Mesenchymal stem cell (in vitro differentiated cells and primary cell): ENCODE measurements at regions not wholly inside any gene's neighbourhood (a gene's known extent, or its start where the extent isn't known, plus 50 kb on each side); places are given as distances from the start of the nearest gene placed in this dataset.

Experiments used
- DNase-seq: peaks from one replicate; pipeline ENCODE4 v3.0.0-alpha.2; 2013
- H2AFZ ChIP-seq: one replicate; pipeline ENCODE4 v1.6.1; 2013; ENCODE audit warnings: low read depth, mild to moderate bottlenecking, control low read depth, inconsistent platforms, low read length, moderate library complexity
- H2AK5ac ChIP-seq: 2 replicates; pipeline ENCODE4 v1.6.1; 2013; ENCODE audit warnings: low read length, moderate library complexity, mild to moderate bottlenecking, inconsistent platforms; ENCODE audit not compliant: severe bottlenecking
- H2BK120ac ChIP-seq: one replicate; pipeline ENCODE4 v1.6.1; 2013; ENCODE audit warnings: low read depth, mild to moderate bottlenecking, inconsistent platforms, low read length, moderate library complexity
- H2BK12ac ChIP-seq, 2 experiments: one replicate each; pipeline ENCODE4 v1.6.1; 2013; ENCODE audit warnings: inconsistent platforms in 2 of 2, low read length in 2 of 2, mild to moderate bottlenecking in 2 of 2, moderate library complexity in 2 of 2, control low read depth in 1 of 2
- H2BK15ac ChIP-seq: one replicate; pipeline ENCODE4 v1.6.1; 2013; ENCODE audit warnings: mild to moderate bottlenecking, low read depth, inconsistent platforms; ENCODE audit not compliant: poor library complexity, severe bottlenecking
- H2BK5ac ChIP-seq: 2 replicates; pipeline ENCODE4 v1.6.1; 2013; ENCODE audit warnings: low read depth, mild to moderate bottlenecking, low read length, control low read depth, inconsistent platforms; ENCODE audit not compliant: poor library complexity, severe bottlenecking
- H3K14ac ChIP-seq, 2 experiments: one replicate each; pipeline ENCODE4 v1.6.1; 2013; ENCODE audit warnings: inconsistent platforms in 2 of 2, low read length in 2 of 2, control low read depth in 1 of 2, mild to moderate bottlenecking in 1 of 2, moderate library complexity in 1 of 2
- H3K18ac ChIP-seq, 2 experiments: one replicate each; pipeline ENCODE4 v1.6.1; 2013; ENCODE audit warnings: inconsistent platforms in 2 of 2, low read length in 2 of 2, control low read depth in 1 of 2, low read depth in 1 of 2, mild to moderate bottlenecking in 1 of 2
- H3K23ac ChIP-seq, 2 experiments: one replicate each; pipeline ENCODE4 v1.6.1; 2013; ENCODE audit warnings: inconsistent platforms in 2 of 2, low read length in 2 of 2, mild to moderate bottlenecking in 2 of 2, moderate library complexity in 2 of 2, control low read depth in 1 of 2
- H3K27ac ChIP-seq: 2 replicates; pipeline ENCODE4 v1.5.1; 2013; ENCODE audit warnings: mild to moderate bottlenecking, moderate library complexity, low read length, control low read depth, inconsistent platforms; ENCODE audit not compliant: poor library complexity, severe bottlenecking
- H3K27me3 ChIP-seq, 2 experiments: 2 replicates each; pipeline versions ENCODE4 v1.6.1 to v1.7.0; 2013; ENCODE audit warnings: low read length in 2 of 2, mild to moderate bottlenecking in 2 of 2, moderate library complexity in 2 of 2, control low read depth in 1 of 2, inconsistent platforms in 1 of 2; ENCODE audit not compliant: control insufficient read depth in 1 of 2, insufficient read depth in 1 of 2
- H3K36me3 ChIP-seq, 2 experiments: 2 replicates each; pipeline versions ENCODE4 v1.6.1 to v1.7.0; 2013; ENCODE audit warnings: low read length in 2 of 2, control low read depth in 1 of 2, inconsistent platforms in 1 of 2, low read depth in 1 of 2, mild to moderate bottlenecking in 1 of 2; ENCODE audit not compliant: insufficient read depth in 2 of 2, control insufficient read depth in 1 of 2
- H3K4ac ChIP-seq, 2 experiments: one replicate each; pipeline ENCODE4 v1.6.1; 2013; ENCODE audit warnings: inconsistent platforms in 2 of 2, low read length in 2 of 2, mild to moderate bottlenecking in 2 of 2, moderate library complexity in 2 of 2, control low read depth in 1 of 2, low read depth in 1 of 2
- H3K4me1 ChIP-seq: 2 replicates; pipeline ENCODE4 v1.6.1; 2013; ENCODE audit warnings: low read depth, low read length, control low read depth; ENCODE audit not compliant: control insufficient read depth, insufficient read depth
- H3K4me2 ChIP-seq: 2 replicates; pipeline ENCODE4 v1.6.1; 2013; ENCODE audit warnings: low read length, mild to moderate bottlenecking, inconsistent platforms; ENCODE audit not compliant: poor library complexity, severe bottlenecking
- H3K4me3 ChIP-seq, 2 experiments: 2 replicates each; pipeline versions ENCODE4 v1.5.1 to v1.7.0; 2013; ENCODE audit warnings: low read length in 2 of 2, mild to moderate bottlenecking in 2 of 2, control low read depth in 1 of 2, low read depth in 1 of 2; ENCODE audit not compliant: insufficient read depth in 1 of 2
- H3K79me1 ChIP-seq: replicated peaks from 2 replicates; pipeline ENCODE4 v1.6.1; 2013; ENCODE audit warnings: mild to moderate bottlenecking, control low read depth, low read length, inconsistent platforms; ENCODE audit not compliant: poor library complexity, severe bottlenecking
- H3K9ac ChIP-seq: 2 replicates; pipeline ENCODE4 v1.7.0; 2013; ENCODE audit warnings: mild to moderate bottlenecking, low read length, moderate library complexity
- H3K9me3 ChIP-seq: 2 replicates; pipeline ENCODE4 v1.7.0; 2013; ENCODE audit warnings: mild to moderate bottlenecking, low read length; ENCODE audit not compliant: control insufficient read depth
- H4K8ac ChIP-seq: one replicate; pipeline ENCODE4 v1.6.1; 2013; ENCODE audit warnings: inconsistent platforms, mild to moderate bottlenecking, low read length, moderate library complexity
- H4K91ac ChIP-seq: one replicate; pipeline ENCODE4 v1.6.1; 2013; ENCODE audit warnings: mild to moderate bottlenecking, low read length, inconsistent platforms
- WGBS: methylation state at CpG from one replicate; pipeline ENCODE4 v1.1.7; 2013; ENCODE audit warnings: mixed read lengths; 5-methylcytosine and 5-hydroxymethylcytosine counted together

- H2AK5ac ChIP-seq = no peak overlapping the region
- no peak overlapping the region for H3K4me3 ChIP-seq
- no peak overlapping the region for H3K9ac ChIP-seq
- H2AFZ ChIP-seq = no peak overlapping the region
- no peak overlapping the region for H4K8ac ChIP-seq
- H3K79me1 ChIP-seq = no peaks in the 10 kb centered on the region
- no peak overlapping the region for H3K27ac ChIP-seq
- no peaks in the 10 kb centered on the region for H3K27me3 ChIP-seq
- H2BK12ac ChIP-seq = no peak overlapping the region
- H3K14ac ChIP-seq = no peak overlapping the region
- 80% methylated on average over 1 of the region's 2 CpGs for WGBS
- no peak overlapping the region for H3K23ac ChIP-seq
- H3K36me3 ChIP-seq = no peaks in the 10 kb centered on the region
- no peak overlapping the region for H3K18ac ChIP-seq
- no peak overlapping the region for H3K4me2 ChIP-seq
- H2BK15ac ChIP-seq = no peak overlapping the region
- no peaks in the 10 kb centered on the region for H3K9me3 ChIP-seq
- H4K91ac ChIP-seq = no peak overlapping the region
- no peaks in the 10 kb centered on the region for H3K4me1 ChIP-seq
- no peak for DNase-seq
- H2BK5ac ChIP-seq = no peak overlapping the region
- no peak overlapping the region for H3K4ac ChIP-seq
- H2BK120ac ChIP-seq = no peak overlapping the region
Observed at GRCh38 chr12:115640929-115641328, 636.6 kb downstream of the MED13L start.

GRCh38 chr12:115639648-115640012 lies 637.9 kb downstream of the MED13L start:
- H2BK120ac ChIP-seq = no peak overlapping the region
- H3K79me1 ChIP-seq = no peaks in the 10 kb centered on the region
- H2BK5ac ChIP-seq = no peak overlapping the region
- no peak overlapping the region for H2AFZ ChIP-seq
- H3K23ac ChIP-seq = no peak overlapping the region
- H3K4me1 ChIP-seq = no peaks in the 10 kb centered on the region
- H4K91ac ChIP-seq = no peak overlapping the region
- 87% methylated on average over 5 of the region's 5 CpGs for WGBS
- H2BK12ac ChIP-seq = no peak overlapping the region
- H3K14ac ChIP-seq = no peak overlapping the region
- H3K9ac ChIP-seq = no peak overlapping the region
- no peak overlapping the region for H3K4me3 ChIP-seq
- no peaks in the 10 kb centered on the region for H3K36me3 ChIP-seq
- H3K27ac ChIP-seq = no peak overlapping the region
- no peak for DNase-seq
- H3K9me3 ChIP-seq = no peaks in the 10 kb centered on the region
- no peak overlapping the region for H2AK5ac ChIP-seq
- H3K27me3 ChIP-seq = no peaks in the 10 kb centered on the region
- no peak overlapping the region for H3K4ac ChIP-seq
- no peak overlapping the region for H2BK15ac ChIP-seq
- H4K8ac ChIP-seq = no peak overlapping the region
- H3K18ac ChIP-seq = no peak overlapping the region
- no peak overlapping the region for H3K4me2 ChIP-seq

GRCh38 chr12:115638733-115639647 lies 638.5 kb downstream of the MED13L start:
- no peaks in the 10 kb centered on the region for H3K4me1 ChIP-seq
- no peak overlapping the region for H2BK120ac ChIP-seq
- no peak overlapping the region for H4K8ac ChIP-seq
- no peak overlapping the region for H3K4me2 ChIP-seq
- H3K4me3 ChIP-seq = no peak overlapping the region
- no peak overlapping the region for H2BK5ac ChIP-seq
- H3K18ac ChIP-seq = no peak overlapping the region
- no peaks in the 10 kb centered on the region for H3K36me3 ChIP-seq
- no peak overlapping the region for H2BK15ac ChIP-seq
- no peak overlapping the region for H3K23ac ChIP-seq
- no peaks in the 10 kb centered on the region for H3K9me3 ChIP-seq
- H3K14ac ChIP-seq = no peak overlapping the region
- H4K91ac ChIP-seq = no peak overlapping the region
- H3K9ac ChIP-seq = no peak overlapping the region
- H3K27ac ChIP-seq = no peak overlapping the region
- no peak overlapping the region for H2AFZ ChIP-seq
- no peaks in the 10 kb centered on the region for H3K79me1 ChIP-seq
- H3K27me3 ChIP-seq = no peaks in the 10 kb centered on the region
- H2AK5ac ChIP-seq = no peak overlapping the region
- no peak overlapping the region for H2BK12ac ChIP-seq
- no peak overlapping the region for H3K4ac ChIP-seq
- 85% methylated on average over 13 of the region's 13 CpGs for WGBS
- DNase-seq = no peak

- Histone ChIP-seq H3K79me1 (no peaks in the 10 kb centered on the region), H3K23ac (no peak overlapping the region), H3K4ac (no peak overlapping the region), H3K27me3 (no peaks in the 10 kb centered on the region), H4K91ac (no peak overlapping the region), H3K9ac (no peak overlapping the region), H3K14ac (no peak overlapping the region), H3K27ac (no peak overlapping the region), H2AFZ (no peak overlapping the region), H3K4me1 (no peaks in the 10 kb centered on the region), H2BK5ac (no peak overlapping the region), H4K8ac (no peak overlapping the region), H2BK12ac (no peak overlapping the region), H2BK15ac (no peak overlapping the region), H3K4me2 (no peak overlapping the region), H3K4me3 (no peak overlapping the region), H2AK5ac (no peak overlapping the region), H3K18ac (no peak overlapping the region), H3K36me3 (no peaks in the 10 kb centered on the region), H2BK120ac (no peak overlapping the region), H3K9me3 (no peaks in the 10 kb centered on the region)
- 29% methylated on average over 7 of the region's 9 CpGs for WGBS
- peak; percentile 18 for DNase-seq
Observed at GRCh38 chr12:115636546-115636945, 640.9 kb downstream of the MED13L start.
